ENCODE measurements at regions not wholly inside any gene's neighbourhood (a gene's known extent, or its start where the extent isn't known, plus 50 kb on each side); places are given as distances from the start of the nearest gene placed in this dataset.

DNA sequence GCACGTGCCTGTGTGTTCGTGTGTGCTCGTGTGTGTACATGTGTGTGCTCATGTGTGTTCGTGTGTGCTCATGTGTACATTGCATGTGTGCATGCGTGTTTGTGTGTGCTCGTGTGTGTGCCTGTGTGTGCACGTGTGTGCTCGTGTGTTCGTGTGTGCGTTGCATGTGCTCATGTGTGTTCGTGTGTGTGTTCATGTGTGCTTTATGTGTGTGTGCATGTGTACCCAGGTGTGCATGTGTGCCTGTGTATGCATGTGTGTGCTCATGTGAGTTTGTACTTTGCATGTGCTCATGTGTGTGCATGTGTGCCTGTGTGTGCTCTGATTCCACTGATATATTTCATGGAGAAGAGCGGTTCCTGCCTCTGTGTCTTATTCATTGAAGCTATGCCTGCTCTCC lies 265.5 kb downstream of the FOXL1 start:
- TF ChIP-seq SUZ12 (IDR thresholded peaks at IDR 0.05; ENCODE audit: extremely low read depth, insufficient read depth, insufficient read length) = no peak
- no peak for TF ChIP-seq ZNF274 (IDR thresholded peaks at IDR 0.05; ENCODE audit: low read depth, low read length)
- no peak for TF ChIP-seq YY1 (IDR thresholded peaks at IDR 0.05; ENCODE audit: insufficient read depth, insufficient read length)
